KOPT-K1 (cell line): ENCODE measurements at regions not wholly inside any gene's neighbourhood (a gene's known extent, or its start where the extent isn't known, plus 50 kb on each side); places are given as distances from the start of the nearest gene placed in this dataset.

Experiments used
- H3K27ac ChIP-seq: fragments of 200-600 bp; sonication (generic); 2 replicates; pipeline ENCODE4 v1.5.1; 2016; ENCODE audit warnings: antibody characterized with exemption, mild to moderate bottlenecking, low read depth, low read length; ENCODE audit not compliant: poor library complexity, severe bottlenecking
- H3K36me3 ChIP-seq: fragments of 200-600 bp; sonication (generic); 2 replicates; pipeline ENCODE4 v1.5.1; 2017; ENCODE audit warnings: antibody characterized with exemption, mild to moderate bottlenecking, low read length, moderate library complexity; ENCODE audit not compliant: insufficient read depth
- H3K9me3 ChIP-seq: fragments of 200-600 bp; sonication (generic); 2 replicates; pipeline ENCODE4 v1.5.1; 2017; ENCODE audit warnings: antibody characterized with exemption, low read length, mild to moderate bottlenecking; ENCODE audit not compliant: insufficient read depth, poor library complexity, severe bottlenecking

DNA sequence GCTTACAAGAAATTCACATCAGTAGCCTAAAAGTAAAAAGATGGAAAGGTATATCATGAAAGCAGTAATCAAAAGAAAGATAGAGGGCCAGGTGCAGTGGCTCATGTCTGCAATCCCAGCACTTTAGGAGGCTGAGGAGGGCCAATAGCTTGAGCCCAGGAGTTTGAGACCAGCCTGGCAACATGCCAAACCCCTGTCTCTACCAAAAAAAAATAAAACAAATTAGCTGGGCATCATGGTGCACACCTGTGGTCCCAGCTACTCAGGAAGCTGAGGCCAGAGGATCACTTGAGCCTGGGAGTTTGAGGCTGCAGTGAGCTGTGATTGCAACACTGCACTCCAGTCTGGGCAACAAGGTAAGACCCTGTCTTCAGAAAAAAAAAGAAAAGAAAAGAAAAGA is 55.5 kb downstream of the GSPT2 start:
- Histone ChIP-seq H3K9me3 (no peaks in the 10 kb centered on the region), H3K27ac (no peak overlapping the region), H3K36me3 (no peaks in the 10 kb centered on the region)

DNA sequence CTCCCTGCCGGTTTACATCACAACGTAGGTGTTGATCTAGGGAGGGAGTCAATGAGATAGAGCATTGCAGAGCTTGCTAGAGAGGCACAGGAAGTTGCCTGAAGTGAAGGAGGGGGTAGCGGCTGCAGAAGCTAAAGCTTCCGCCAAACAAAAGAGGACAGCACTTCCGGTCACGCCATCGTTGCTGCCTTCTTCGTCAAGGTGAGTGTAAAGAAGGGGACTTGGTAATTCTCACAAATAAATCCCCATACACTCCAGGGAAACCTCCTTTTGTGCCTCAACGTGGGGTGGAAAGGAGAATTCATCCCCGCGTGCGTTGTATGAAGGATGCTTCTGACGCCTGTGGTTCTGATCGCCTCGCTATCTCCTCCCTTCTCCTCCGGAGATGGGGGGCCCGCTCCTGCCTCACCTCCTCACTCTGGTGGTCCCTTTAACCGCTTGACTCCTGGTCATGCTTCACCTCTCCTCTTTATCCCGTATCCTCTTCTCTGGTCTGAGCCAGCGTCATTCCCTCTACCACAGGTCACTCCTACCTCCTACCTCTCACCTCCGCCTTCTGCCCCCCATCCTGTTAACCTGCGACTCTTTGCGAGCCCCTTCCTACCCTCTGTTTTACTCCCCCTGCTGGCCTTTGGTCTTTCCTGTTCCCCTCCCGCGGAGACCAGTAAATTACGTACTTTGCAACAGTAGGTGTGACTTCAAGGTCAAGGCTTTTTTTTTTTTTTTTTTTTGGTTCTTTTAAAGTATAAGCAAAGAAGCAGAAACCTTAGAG is 59.9 kb downstream of the GSPT2 start:
- peak overlapping the region; percentile 64 for H3K27ac ChIP-seq
- no peaks in the 10 kb centered on the region for H3K36me3 ChIP-seq
- no peaks in the 10 kb centered on the region for H3K9me3 ChIP-seq

DNA sequence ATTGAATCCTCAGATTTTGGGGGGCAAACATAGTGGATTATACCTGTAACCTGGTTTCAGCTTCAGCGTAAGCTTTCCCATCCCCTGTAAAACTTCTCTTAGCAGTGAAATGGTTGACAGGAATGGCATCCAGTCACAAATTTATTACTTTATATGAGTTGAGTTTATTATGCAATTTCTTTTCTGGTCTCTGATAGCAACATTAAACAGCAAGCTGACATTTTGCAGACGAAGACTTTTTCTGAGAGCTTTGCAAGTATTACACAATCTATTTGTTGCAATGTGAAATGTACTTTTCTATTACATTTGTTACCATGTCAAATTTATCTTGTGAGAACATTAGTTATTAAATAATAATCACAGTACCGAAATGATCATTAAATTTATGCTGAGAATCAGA is 60.6 kb downstream of the GSPT2 start:
- Histone ChIP-seq H3K27ac (no peak overlapping the region), H3K9me3 (no peaks in the 10 kb centered on the region)

DNA sequence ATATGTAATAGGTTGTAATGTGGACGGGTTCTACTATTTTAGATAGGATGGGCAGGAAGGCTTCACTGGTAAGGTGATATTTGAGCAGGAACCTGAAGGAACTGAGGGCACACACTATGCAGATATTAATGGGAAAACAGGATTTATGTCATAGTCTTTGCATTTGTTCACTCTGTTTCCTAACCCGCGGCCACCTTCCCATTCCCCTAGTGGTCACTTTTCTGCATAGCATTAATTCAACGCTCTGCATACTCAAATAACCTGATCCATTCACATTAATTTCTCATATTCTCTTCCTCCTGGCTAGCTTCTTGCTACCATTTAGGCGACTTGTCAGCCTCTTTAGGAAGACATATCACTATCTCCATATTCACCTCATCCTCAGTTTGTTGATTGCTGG is 61.5 kb downstream of the GSPT2 start:
- Histone ChIP-seq H3K9me3 (no peaks in the 10 kb centered on the region), H3K36me3 (no peaks in the 10 kb centered on the region)

More for the DNA sequence above, 60.6 kb downstream of the GSPT2 start:
- H3K36me3 ChIP-seq = no peaks in the 10 kb centered on the region

DNA sequence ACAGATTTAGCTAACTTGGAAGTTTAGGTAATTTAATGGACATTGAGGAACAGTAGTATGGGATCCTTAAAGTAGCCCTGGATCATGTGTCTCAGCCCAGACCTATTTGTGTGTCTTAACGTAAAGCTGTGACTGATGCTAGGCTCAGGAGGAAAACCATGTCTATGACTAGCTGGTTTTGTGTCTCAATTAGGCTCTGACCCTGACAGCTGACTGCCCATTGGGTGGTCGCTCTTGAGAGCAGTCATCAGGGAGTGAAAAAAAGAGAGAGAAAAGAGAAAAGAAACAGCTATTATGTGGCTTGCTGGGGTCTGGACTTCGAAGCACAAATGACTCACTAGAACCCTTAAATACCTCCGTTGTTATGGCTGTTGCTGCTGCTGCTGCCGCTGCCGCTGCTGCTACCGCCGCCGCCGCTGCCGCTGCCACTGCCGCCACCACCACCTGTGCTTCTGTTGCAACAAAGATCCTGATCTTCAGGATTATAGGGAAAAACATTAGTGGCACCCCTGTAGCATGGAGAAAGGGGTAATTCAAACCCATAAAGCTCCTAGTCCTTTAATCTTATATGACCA is 70.7 kb downstream of the GSPT2 start:
- no peaks in the 10 kb centered on the region for H3K36me3 ChIP-seq
- H3K27ac ChIP-seq = no peak overlapping the region
- no peaks in the 10 kb centered on the region for H3K9me3 ChIP-seq

More for the DNA sequence above, 61.5 kb downstream of the GSPT2 start:
- H3K27ac ChIP-seq = no peak overlapping the region

DNA sequence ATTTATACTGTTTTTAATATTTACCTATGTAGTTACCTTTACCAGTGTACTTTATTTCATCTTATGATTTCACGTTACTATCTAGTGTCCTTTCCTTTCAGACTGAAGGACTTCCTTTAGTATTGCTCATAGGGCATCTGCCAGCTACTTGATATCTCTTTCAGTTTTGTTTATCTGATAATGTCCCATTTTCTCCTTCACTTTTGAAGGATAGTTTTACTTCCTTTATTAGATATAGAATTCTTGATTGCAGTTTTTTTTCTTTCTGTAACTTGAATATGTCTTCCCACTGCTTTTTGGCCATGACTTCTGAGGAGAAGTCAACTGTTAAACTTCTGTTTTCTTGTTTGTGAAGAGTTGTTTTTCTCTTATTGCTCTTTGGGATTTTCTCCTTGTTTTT is 69.4 kb upstream of the MAGED1 start:
- Histone ChIP-seq H3K27ac (no peak overlapping the region), H3K9me3 (no peaks in the 10 kb centered on the region)

DNA sequence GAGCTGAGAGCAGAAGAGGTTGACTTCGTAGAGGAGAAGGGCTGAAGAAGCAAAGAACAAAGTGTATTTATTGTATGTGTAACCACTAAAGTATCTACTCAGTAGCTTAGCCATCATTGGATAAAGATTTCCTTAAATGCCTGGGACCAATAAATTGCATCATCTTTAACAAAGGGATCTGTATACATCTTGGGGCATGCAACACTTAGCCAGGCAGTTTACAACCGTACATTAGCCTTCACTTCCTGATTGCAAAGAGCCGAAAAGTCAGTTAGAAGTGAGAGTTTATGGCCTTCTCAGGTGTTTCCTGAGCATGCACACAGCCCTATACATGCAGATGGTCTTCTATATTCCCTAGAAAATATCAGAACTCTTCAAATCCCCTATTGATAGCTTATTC is 68.0 kb upstream of the MAGED1 start:
- H3K36me3 ChIP-seq = no peaks in the 10 kb centered on the region
- peak overlapping the region; percentile 52 for H3K27ac ChIP-seq
- no peaks in the 10 kb centered on the region for H3K9me3 ChIP-seq

More for the DNA sequence above, 69.4 kb upstream of the MAGED1 start:
- H3K36me3 ChIP-seq = no peaks in the 10 kb centered on the region

DNA sequence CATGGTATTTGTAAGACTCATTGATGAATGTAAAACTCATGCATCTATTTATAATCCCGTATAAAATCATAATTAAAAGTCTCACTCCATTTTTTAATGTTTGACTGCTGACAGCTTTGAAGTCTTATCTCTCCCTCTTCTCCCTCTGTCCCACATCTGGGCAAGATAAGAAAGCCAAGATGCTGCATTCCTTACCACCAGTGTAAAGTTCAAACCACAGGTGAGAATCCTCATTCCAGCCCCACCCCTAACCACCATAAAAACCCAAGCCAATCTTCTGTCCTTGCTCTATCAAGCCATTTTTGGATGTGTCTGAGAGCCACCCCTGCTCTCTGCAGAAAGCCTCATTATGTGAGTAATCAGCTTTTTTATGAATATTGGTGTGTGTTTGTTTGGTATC is 59.3 kb upstream of the MAGED1 start:
- H3K9me3 ChIP-seq = no peaks in the 10 kb centered on the region
- H3K27ac ChIP-seq = no peak overlapping the region
- H3K36me3 ChIP-seq = no peaks in the 10 kb centered on the region

DNA sequence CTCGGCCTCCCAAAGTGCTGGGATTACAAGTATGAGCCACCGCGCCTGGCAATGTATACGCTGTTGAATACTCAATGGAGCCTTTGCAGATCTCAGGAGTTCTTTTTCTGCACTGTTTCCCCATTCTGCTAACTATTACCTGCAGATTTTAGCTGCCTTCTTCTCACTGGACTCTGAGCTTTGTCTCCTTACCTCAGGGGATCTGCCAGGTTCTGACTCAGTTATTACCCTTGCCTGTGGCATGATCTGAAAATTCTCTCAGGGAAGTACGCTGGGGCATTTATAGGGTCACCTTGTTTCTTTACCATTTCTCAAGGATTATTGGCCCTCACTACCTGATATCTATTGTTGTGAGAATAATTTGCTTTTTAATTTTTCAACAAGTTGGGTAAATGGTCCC is 56.6 kb upstream of the MAGED1 start:
- H3K36me3 ChIP-seq = no peaks in the 10 kb centered on the region
- no peaks in the 10 kb centered on the region for H3K9me3 ChIP-seq
- H3K27ac ChIP-seq = no peak overlapping the region

DNA sequence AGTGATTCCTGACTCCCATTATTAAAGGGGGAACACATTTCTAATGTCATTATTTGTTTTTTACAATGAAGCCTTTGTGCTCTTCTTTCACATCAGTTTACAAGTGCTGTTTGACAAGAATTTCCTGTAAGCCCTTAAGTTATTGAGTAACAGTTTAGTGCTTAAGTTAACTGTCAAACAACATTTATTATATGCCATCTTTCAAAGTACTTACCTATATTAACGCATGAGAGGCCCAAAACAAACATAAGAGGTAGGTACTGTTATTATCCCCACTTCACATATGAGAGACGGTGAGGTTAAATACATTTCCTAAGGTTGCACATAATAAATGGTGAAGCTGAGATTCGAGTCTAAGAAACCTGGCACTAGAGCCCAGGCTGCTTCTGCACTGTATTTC is 56.0 kb upstream of the MAGED1 start:
- no peak overlapping the region for H3K27ac ChIP-seq
- H3K9me3 ChIP-seq = no peaks in the 10 kb centered on the region
- H3K36me3 ChIP-seq = no peaks in the 10 kb centered on the region

DNA sequence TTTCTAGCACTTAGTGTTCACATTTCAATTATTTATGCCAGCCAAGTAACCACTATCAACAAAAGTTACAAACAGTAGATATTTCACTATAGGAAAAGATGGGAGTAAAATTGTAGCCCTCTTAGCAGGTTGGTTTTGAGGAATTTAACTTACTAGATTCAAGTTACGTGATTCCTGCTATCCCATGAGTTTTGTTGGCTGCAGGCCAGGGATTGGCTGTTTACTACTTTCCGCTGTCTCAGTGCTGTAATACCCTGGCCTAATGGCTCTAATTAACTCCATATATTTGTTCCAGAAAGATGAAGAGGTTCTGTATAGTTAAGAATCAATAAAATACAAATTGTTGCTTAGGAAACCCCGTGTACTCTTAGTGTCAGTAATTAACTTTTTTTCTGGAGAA is 55.5 kb upstream of the MAGED1 start:
- H3K36me3 ChIP-seq = no peaks in the 10 kb centered on the region
- H3K9me3 ChIP-seq = no peaks in the 10 kb centered on the region
- no peak overlapping the region for H3K27ac ChIP-seq
